Rectal smooth muscle tissue (tissue), 1 donor: ENCODE measurements at regions not wholly inside any gene's neighbourhood (a gene's known extent, or its start where the extent isn't known, plus 50 kb on each side); places are given as distances from the start of the nearest gene placed in this dataset.
"Not testable (repeated sequence)": the region's sequence is repeated elsewhere in the genome, so short reads cannot be mapped to it uniquely, and the experiment has no call there.

ENCODE experiments used
- H3K27ac ChIP-seq: one replicate; pipeline ENCODE4 v1.7.0; 2013; ENCODE audit warnings: low read depth, low read length, inconsistent platforms
- H3K27me3 ChIP-seq: one replicate; pipeline ENCODE4 v1.7.0; 2013; ENCODE audit warnings: low read length; ENCODE audit not compliant: control insufficient read depth, insufficient read depth
- H3K36me3 ChIP-seq: one replicate; pipeline ENCODE4 v1.7.0; 2013; ENCODE audit warnings: low read length; ENCODE audit not compliant: control insufficient read depth, insufficient read depth
- H3K4me1 ChIP-seq: one replicate; pipeline ENCODE4 v1.7.0; 2013; ENCODE audit warnings: low read length; ENCODE audit not compliant: control insufficient read depth, insufficient read depth
- H3K4me3 ChIP-seq: one replicate; pipeline ENCODE4 v1.7.0; 2013; ENCODE audit warnings: low read length
- H3K9ac ChIP-seq: one replicate; pipeline ENCODE4 v1.7.0; 2013; ENCODE audit warnings: low read length

DNA sequence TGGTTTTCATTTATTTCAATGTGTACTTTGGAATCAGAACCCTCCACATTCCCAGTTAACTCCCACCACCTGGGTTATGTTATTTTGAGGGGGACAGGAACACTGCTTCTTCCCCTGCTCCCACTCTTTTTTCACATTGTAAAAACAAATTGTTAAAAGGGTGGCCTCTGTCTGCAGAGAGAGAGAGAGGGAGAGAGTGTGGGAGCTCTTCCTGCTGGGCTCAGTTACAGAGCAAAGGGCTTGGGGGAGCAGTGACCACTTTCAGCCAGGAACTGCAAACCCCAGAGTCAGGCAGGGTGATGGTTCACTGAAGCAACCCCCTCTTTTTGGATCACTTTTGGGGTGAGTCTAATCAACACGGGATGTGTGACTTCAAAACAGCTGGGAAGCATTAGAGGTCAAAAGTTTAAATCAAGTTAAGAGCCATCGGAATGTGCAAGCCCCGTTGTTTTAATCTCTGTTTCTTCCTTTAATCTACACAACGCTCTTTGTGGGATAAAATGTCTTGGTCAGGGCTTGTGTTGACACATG, 577.0 kb upstream of the CDH11 start:
- Histone ChIP-seq H3K9ac (no peak overlapping the region), H3K27me3 (no peaks in the 10 kb centered on the region), H3K4me3 (no peak overlapping the region), H3K36me3 (no peaks in the 10 kb centered on the region), H3K27ac (no peak overlapping the region), H3K4me1 (no peaks in the 10 kb centered on the region)

DNA sequence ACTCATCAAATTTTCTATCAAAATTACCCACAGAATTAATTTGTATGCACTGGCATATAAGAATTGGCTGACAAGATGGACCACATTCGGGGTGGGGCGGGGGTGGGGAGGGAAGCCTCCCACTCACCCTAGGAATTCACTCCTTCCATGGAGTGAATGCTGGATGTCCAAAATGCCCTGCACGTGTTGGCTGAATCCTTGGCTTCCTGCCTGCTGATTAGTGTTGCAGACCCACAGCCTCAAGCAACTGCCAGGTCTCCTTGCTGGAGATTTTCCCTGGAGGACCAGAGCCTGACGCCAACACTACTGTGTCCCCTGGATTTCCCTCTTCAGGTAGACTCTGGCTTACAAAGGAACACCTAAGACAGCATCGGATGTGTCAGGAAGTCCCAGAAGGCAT, 575.7 kb upstream of the CDH11 start:
- H3K9ac ChIP-seq, result no peak overlapping the region
- no peaks in the 10 kb centered on the region for H3K36me3 ChIP-seq
- H3K27ac ChIP-seq, result no peak overlapping the region
- H3K27me3 ChIP-seq, result no peaks in the 10 kb centered on the region
- no peak overlapping the region for H3K4me3 ChIP-seq
- no peaks in the 10 kb centered on the region for H3K4me1 ChIP-seq

- Histone ChIP-seq H3K4me3 (no peak overlapping the region), H3K36me3 (no peaks in the 10 kb centered on the region), H3K27me3 (no peaks in the 10 kb centered on the region), H3K4me1 (no peaks in the 10 kb centered on the region), H3K27ac (no peak overlapping the region), H3K9ac (no peak overlapping the region)
Observed at GRCh38 chr16:65697065-65697464, 575.2 kb upstream of the CDH11 start.

- H3K9ac ChIP-seq, H3K36me3 ChIP-seq, H3K27me3 ChIP-seq, H3K4me1 ChIP-seq, H3K27ac ChIP-seq, H3K4me3 ChIP-seq: not testable (repeated sequence)
Observed at GRCh38 chr16:65691846-65692245, 570.0 kb upstream of the CDH11 start.

DNA sequence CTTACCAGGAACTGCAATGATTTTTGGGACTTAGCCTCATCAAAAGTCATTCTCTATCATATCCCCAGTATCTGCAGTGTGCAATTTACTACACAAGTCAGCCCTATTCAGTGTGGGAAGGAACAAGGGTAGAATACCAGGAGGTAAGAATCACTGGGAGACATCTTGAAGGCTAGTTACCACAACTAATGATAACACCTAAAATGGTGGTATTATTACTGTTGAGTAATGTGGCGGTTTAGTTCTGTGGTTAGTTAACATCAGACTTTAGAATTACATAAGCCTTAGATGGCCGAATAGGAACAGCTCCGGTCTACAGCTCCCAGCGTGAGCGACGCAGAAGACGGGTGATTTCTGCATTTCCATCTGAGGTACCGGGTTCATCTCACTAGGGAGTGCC, 567.9 kb upstream of the CDH11 start:
- Histone ChIP-seq H3K27me3 (no peaks in the 10 kb centered on the region), H3K4me3 (no peak overlapping the region), H3K36me3 (no peaks in the 10 kb centered on the region), H3K9ac (no peak overlapping the region), H3K4me1 (no peaks in the 10 kb centered on the region), H3K27ac (no peak overlapping the region)

GRCh38 chr16:65688301-65688700, 566.4 kb upstream of the CDH11 start:
- no peak overlapping the region for H3K9ac ChIP-seq
- no peaks in the 10 kb centered on the region for H3K36me3 ChIP-seq
- H3K4me1 ChIP-seq, result no peaks in the 10 kb centered on the region
- no peak overlapping the region for H3K27ac ChIP-seq
- H3K27me3 ChIP-seq, result no peaks in the 10 kb centered on the region
- H3K4me3 ChIP-seq, result no peak overlapping the region

DNA sequence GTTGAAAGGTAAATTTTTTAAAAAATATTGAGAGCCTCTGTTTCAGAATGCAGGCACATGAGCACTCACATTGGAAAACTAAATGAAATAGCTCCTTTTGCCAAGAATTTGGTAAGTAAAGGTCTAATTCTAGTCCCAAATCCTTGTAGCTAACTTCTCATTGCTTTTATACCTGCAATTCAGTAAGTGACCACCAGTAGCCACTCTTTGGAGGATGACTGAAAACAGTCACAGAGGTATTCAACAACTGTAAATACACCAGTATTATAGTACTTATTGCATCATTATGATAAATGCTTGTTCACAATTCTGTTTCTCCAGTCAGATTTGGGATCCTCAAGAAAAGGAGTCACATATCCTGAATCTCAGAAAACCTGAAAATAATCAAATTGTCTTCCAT, 562.4 kb upstream of the CDH11 start:
- Histone ChIP-seq H3K4me1 (no peaks in the 10 kb centered on the region), H3K4me3 (no peak overlapping the region), H3K27ac (no peak overlapping the region), H3K36me3 (no peaks in the 10 kb centered on the region), H3K9ac (no peak overlapping the region), H3K27me3 (no peaks in the 10 kb centered on the region)

DNA sequence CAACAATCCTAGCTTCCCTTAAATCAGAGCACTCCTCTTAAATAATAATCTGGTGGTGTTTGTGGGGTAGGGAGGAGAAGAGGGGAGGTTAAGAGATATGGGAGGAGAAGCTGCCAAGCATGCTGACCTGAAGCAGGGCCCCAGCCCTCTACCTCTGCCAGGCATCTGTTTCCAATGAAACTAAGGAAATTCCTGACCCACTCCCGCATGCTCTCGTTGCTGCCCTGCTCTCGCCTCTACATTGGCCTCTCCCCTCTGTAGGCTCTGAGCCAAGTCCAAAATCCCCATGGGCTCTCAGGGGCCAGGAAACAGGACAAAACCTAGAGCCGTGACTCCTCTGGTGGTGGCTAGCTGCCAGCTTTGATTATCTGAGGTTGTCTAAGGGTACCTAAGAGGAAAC, 559.5 kb upstream of the CDH11 start:
- no peaks in the 10 kb centered on the region for H3K36me3 ChIP-seq

DNA sequence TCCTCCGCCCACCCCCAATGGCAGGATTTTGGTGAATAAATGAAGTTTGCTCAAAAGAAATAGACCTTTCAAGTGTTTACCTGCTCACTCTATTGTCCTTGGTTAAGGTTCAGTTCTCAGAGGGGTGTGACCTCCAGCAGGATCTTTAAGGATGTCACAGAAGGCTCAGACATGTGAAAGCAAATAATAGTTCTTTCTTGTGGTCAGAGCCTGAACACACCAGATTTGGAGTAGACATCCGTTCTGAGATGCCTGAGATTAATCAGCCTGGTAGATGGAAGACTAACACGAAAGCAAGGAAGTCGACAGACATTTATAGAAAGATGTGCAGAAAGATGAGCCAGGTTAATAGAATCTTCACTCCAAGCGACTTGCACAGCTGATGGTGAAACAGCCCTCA, 557.9 kb upstream of the CDH11 start:
- Histone ChIP-seq H3K4me3 (no peak overlapping the region), H3K27ac (no peak overlapping the region), H3K36me3 (no peaks in the 10 kb centered on the region)

More for the DNA sequence above, 559.5 kb upstream of the CDH11 start:
- Histone ChIP-seq H3K4me1 (no peaks in the 10 kb centered on the region), H3K27me3 (no peaks in the 10 kb centered on the region), H3K27ac (no peak overlapping the region), H3K9ac (no peak overlapping the region), H3K4me3 (no peak overlapping the region)

GRCh38 chr16:65675161-65675560, 553.3 kb upstream of the CDH11 start:
- no peak overlapping the region for H3K9ac ChIP-seq
- H3K4me3 ChIP-seq, result no peak overlapping the region
- no peaks in the 10 kb centered on the region for H3K4me1 ChIP-seq
- no peak overlapping the region for H3K27ac ChIP-seq
- H3K36me3 ChIP-seq, result no peaks in the 10 kb centered on the region
- no peaks in the 10 kb centered on the region for H3K27me3 ChIP-seq

More for the DNA sequence above, 557.9 kb upstream of the CDH11 start:
- Histone ChIP-seq H3K27me3 (no peaks in the 10 kb centered on the region), H3K4me1 (no peaks in the 10 kb centered on the region), H3K9ac (no peak overlapping the region)

DNA sequence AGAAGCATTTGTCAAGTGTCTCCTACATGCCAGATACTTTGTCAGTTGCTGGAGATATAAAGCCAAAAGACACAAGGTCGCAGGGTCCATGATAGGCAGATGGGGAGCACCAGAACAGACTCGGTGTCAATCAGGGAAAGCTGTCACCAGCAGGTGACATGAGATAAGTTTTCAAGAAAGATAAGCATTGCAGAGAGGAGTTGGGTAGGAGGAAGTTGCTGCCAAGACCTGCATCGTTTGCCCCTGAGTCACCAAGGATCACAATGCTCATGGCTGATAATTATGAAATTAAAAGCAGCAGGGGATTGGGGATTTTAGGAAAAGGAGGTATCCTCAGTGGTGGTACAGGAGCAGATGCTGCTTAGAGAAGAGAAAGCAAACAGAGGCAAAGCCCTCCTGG, 551.1 kb upstream of the CDH11 start:
- H3K4me1 ChIP-seq, result no peaks in the 10 kb centered on the region
- H3K27ac ChIP-seq, result no peak overlapping the region
- no peaks in the 10 kb centered on the region for H3K27me3 ChIP-seq
- no peaks in the 10 kb centered on the region for H3K36me3 ChIP-seq
- H3K9ac ChIP-seq, result no peak overlapping the region
- H3K4me3 ChIP-seq, result no peak overlapping the region

DNA sequence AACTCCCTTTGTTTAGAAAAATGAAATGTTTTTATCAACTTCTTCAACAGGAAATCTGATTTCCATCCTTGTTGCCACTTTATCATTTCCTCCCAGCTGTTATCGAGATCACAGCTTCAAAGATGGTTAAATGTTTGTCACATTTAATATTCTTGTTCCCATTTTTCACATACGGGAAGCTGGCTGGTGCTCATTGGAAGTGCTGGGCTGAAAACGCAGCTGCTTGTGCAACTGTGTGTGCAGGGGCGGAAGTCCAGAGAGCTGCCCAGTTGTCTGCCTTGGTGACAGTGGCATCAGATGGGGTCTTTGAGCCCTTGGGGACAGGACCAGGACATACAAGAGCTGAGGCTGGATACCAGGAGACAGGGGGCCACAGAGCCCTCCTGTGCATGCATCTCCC, 549.2 kb upstream of the CDH11 start:
- Histone ChIP-seq H3K27ac (no peak overlapping the region), H3K27me3 (no peaks in the 10 kb centered on the region), H3K9ac (no peak overlapping the region), H3K36me3 (no peaks in the 10 kb centered on the region), H3K4me3 (no peak overlapping the region), H3K4me1 (no peaks in the 10 kb centered on the region)

DNA sequence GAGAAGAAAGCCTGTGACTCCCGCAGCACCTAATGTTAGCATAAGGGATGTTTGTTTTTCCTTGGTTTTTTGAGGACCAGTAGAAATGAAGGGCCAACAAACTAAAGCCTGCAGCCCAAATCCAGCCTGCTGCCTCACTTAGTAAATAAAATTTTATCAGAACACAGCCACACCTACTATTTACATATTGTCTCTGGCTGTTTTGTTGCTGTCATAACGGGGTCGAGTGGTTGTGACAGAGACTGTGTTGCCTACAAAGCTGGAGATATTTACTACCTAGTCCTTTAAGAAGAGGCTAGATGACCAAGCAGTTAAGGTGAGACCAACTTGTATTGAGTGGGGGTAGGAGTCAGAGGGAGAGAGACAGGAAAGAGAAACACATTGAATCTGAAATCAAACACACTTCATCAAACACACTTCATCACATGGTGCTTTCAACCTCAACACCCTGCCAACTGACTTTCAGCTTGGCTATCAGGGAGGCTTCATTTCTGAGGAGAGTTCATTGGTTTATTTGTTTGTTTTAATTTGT, 546.3 kb upstream of the CDH11 start:
- no peaks in the 10 kb centered on the region for H3K27me3 ChIP-seq
- H3K36me3 ChIP-seq, result no peaks in the 10 kb centered on the region
- no peaks in the 10 kb centered on the region for H3K4me1 ChIP-seq
- H3K9ac ChIP-seq, result no peak overlapping the region
- H3K27ac ChIP-seq, result no peak overlapping the region
- H3K4me3 ChIP-seq, result no peak overlapping the region
